Gastrocnemius medialis (tissue), 4 donors: ENCODE measurements at regions not wholly inside any gene's neighbourhood (a gene's known extent, or its start where the extent isn't known, plus 50 kb on each side); places are given as distances from the start of the nearest gene placed in this dataset.

ENCODE experiments used
- ATAC-seq, 2 donors: fragments of 150-250 bp; one replicate each; pipeline ENCODE4 v1.9.1; 2016
- DNase-seq, 2 donors: peaks; one replicate each; pipeline ENCODE4 v3.0.0-alpha.2; 2019
- H3K27ac ChIP-seq, 4 donors: fragments of 200-600 bp; sonication (generic); 1 replicate in 1 of 4; 2 replicates in 3 of 4; pipeline ENCODE4 v1.5.1; 2016 to 2018; ENCODE audit warnings: mild to moderate bottlenecking in 2 of 4, moderate library complexity in 1 of 4
- H3K27me3 ChIP-seq, 3 donors: fragments of 200-600 bp; sonication (generic) in 2 of 3; 1 replicate in 1 of 3; 2 replicates in 2 of 3; pipeline versions ENCODE4 v1.5.1 to v1.6.0; 2016 to 2019; ENCODE audit warnings: mild to moderate bottlenecking in 1 of 3, moderate library complexity in 1 of 3
- H3K36me3 ChIP-seq, 2 donors: fragments of 200-600 bp; sonication (generic) in 1 of 2; one replicate each; pipeline ENCODE4 v1.5.1; 2017 to 2018
- H3K4me1 ChIP-seq, 2 donors: fragments of 200-600 bp; sonication (generic) in 1 of 2; one replicate each; pipeline ENCODE4 v1.5.1; 2016 to 2017; ENCODE audit warnings: mild to moderate bottlenecking in 2 of 2
- H3K4me3 ChIP-seq, 4 donors: fragments of 200-600 bp; sonication (generic) in 3 of 4; 1 replicate in 1 of 4; 2 replicates in 3 of 4; pipeline ENCODE4 v1.5.1; 2016 to 2019; ENCODE audit warnings: mild to moderate bottlenecking in 2 of 4
- H3K9me3 ChIP-seq, 3 donors: fragments of 200-600 bp; sonication (generic) in 2 of 3; 1 replicate in 1 of 3; 2 replicates in 2 of 3; pipeline ENCODE4 v1.5.1; 2016 to 2019
- CTCF ChIP-seq, 5 experiments: fragments of 450-650 bp in 3 of 5; fragments of 200-600 bp in 2 of 5; sonication (generic) in 2 of 5; IDR thresholded peaks in 4 of 5; conservative IDR thresholded peaks in 1 of 5; 1 replicate in 4 of 5; 2 replicates in 1 of 5; pipeline ENCODE4 v1.5.1; 2016 to 2019; ENCODE audit warnings: antibody characterized with exemption in 5 of 5, mild to moderate bottlenecking in 3 of 5, moderate library complexity in 3 of 5
- POLR2A ChIP-seq, 2 donors: fragments of 450-650 bp; IDR thresholded peaks; one replicate each; pipeline ENCODE4 v1.6.1; 2017; ENCODE audit warnings: antibody characterized with exemption in 2 of 2, mild to moderate bottlenecking in 2 of 2, moderate library complexity in 2 of 2
- in situ Hi-C, 4 donors: fragments of 200-750 bp; cut with MboI; loops; one replicate each; pipeline versions ENCODE4 v1.15.0 to v1.8.0; 2017; ENCODE audit warnings: low sequenced_read_pairs in 4 of 4
- intact Hi-C: fragments of 100-400 bp; cut with DNase I; formaldehyde crosslinking; loops from one replicate; pipeline ENCODE4 v1.15.1; 2023; ENCODE audit warnings: low total_unique reads

- Histone ChIP-seq H3K36me3 (no peaks in the 10 kb centered on the region), H3K4me1 (no peaks in the 10 kb centered on the region), H3K27ac (no peak overlapping the region), H3K4me3 (no peak overlapping the region), H3K9me3 (peaks cover 0 to 5% (median 0%) of the 10 kb centered on the region in 3 donors), H3K27me3 (no peaks in the 10 kb centered on the region)
- DNase-seq (no peak), ATAC-seq (no peak)
- intact Hi-C loops (no loop called here), in situ Hi-C loops (no loop called here)
- no peak for TF ChIP-seq POLR2A (IDR thresholded peaks at IDR 0.05)
- no peak for TF ChIP-seq CTCF (IDR thresholded peaks at IDR 0.05 in 4 of 5, conservative IDR thresholded peaks at IDR 0.05 in 1 of 5)
Observed at GRCh38 chr3:13723676-13724207, 156.1 kb downstream of the WNT7A start.

- intact Hi-C loops (no loop called here), in situ Hi-C loops (no loop called here)
- no peaks in the 10 kb centered on the region for H3K36me3 ChIP-seq
- H3K4me3 ChIP-seq, result no peak overlapping the region
- H3K4me1 ChIP-seq, result no peaks in the 10 kb centered on the region
- H3K27ac ChIP-seq, result no peak overlapping the region
- TF ChIP-seq CTCF (IDR thresholded peaks at IDR 0.05 in 4 of 5, conservative IDR thresholded peaks at IDR 0.05 in 1 of 5) (no peak), POLR2A (IDR thresholded peaks at IDR 0.05) (no peak)
- H3K27me3 ChIP-seq, result no peaks in the 10 kb centered on the region
- peaks cover 0 to 5% (median 0%) of the 10 kb centered on the region in 3 donors for H3K9me3 ChIP-seq
- no peak for DNase-seq
- no peak for ATAC-seq
Observed at GRCh38 chr3:13722178-13722577, 157.7 kb downstream of the WNT7A start.

- Histone ChIP-seq H3K4me3 (no peak overlapping the region), H3K4me1 (no peaks in the 10 kb centered on the region), H3K27ac (no peak overlapping the region), H3K9me3 (no peaks in the 10 kb centered on the region), H3K27me3 (no peaks in the 10 kb centered on the region), H3K36me3 (no peaks in the 10 kb centered on the region)
- no peak for TF ChIP-seq CTCF (IDR thresholded peaks at IDR 0.05 in 4 of 5, conservative IDR thresholded peaks at IDR 0.05 in 1 of 5)
- TF ChIP-seq POLR2A (IDR thresholded peaks at IDR 0.05), result no peak
- DNase-seq, result no peak
- intact Hi-C loops (no loop called here), in situ Hi-C loops (no loop called here)
- ATAC-seq, result no peak
Observed at GRCh38 chr3:13718436-13718835, 161.4 kb downstream of the WNT7A start.

GRCh38 chr3:13718000-13718399 is 161.9 kb downstream of the WNT7A start:
- H3K4me3 ChIP-seq, result no peak overlapping the region
- intact Hi-C loops, result no loop called here
- no peaks in the 10 kb centered on the region for H3K4me1 ChIP-seq
- no peak for ATAC-seq
- H3K27me3 ChIP-seq, result no peaks in the 10 kb centered on the region
- no peak for TF ChIP-seq POLR2A (IDR thresholded peaks at IDR 0.05)
- no peak for TF ChIP-seq CTCF (IDR thresholded peaks at IDR 0.05 in 4 of 5, conservative IDR thresholded peaks at IDR 0.05 in 1 of 5)
- no peak for DNase-seq
- H3K36me3 ChIP-seq, result no peaks in the 10 kb centered on the region
- no peak overlapping the region for H3K27ac ChIP-seq
- in situ Hi-C loops, result no loop called here
- H3K9me3 ChIP-seq, result no peaks in the 10 kb centered on the region
